Amniotic epithelial cell (primary cell): ENCODE measurements at regions not wholly inside any gene's neighbourhood (a gene's known extent, or its start where the extent isn't known, plus 50 kb on each side); places are given as distances from the start of the nearest gene placed in this dataset.

Experiments
- DNase-seq: peaks from one replicate; pipeline ENCODE4 v3.0.0-alpha.2; 2010; ENCODE audit warnings: low read depth

GRCh38 chr11:108994887-108995286 lies 330.0 kb downstream of the DDX10 start:
- no peak for DNase-seq

- DNase-seq: no peak
Observed at GRCh38 chr11:108997826-108998225, 333.0 kb downstream of the DDX10 start.

GRCh38 chr11:109000531-109000930 lies 335.7 kb downstream of the DDX10 start:
- no peak for DNase-seq

- no peak for DNase-seq
Observed at GRCh38 chr11:109001585-109001984, 336.7 kb downstream of the DDX10 start.

- DNase-seq: no peak
Observed at GRCh38 chr11:109012991-109013390, 348.1 kb downstream of the DDX10 start.

GRCh38 chr11:109015283-109015682 lies 350.4 kb downstream of the DDX10 start:
- peak; percentile 62 for DNase-seq

DNA sequence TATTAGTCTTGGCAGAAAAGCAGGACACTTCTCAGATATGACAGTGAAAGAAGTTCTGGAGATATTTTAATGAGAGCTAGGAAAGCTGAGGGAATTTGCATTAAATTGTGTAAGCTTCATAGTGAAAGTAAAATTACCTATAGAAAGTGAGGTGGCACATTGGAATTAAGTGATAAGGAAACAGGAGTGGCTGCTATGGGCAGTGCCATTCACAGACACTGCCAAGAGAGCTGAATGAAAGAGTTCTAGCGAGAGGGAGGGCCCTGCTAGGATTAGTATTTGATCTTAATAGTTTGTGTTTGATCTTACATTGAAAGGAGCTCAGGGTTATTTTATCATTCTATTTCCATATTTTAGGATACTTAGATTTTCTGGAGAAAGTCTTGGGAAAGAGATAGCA lies 351.9 kb downstream of the DDX10 start:
- no peak for DNase-seq

GRCh38 chr11:109017489-109017888 lies 352.6 kb downstream of the DDX10 start:
- no peak for DNase-seq

DNA sequence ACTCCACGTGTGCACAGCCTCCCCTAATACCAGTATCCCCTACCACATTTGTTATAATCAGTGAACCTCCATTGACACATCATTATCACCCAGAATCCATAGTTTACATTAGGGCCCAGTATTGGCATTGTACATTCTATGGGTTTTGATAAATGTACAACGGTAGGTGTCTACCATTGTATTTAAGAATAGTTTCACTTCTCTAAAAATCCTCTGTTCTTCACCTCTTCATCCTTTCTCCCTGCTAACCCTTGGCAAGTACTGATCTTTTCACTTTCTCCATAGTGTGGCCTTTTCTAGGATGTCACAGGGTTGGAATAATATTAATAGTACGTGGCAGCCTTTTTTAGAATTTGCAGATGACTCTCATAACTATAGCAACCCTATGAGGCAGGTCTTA lies 353.8 kb downstream of the DDX10 start:
- DNase-seq: no peak

- no peak for DNase-seq
Observed at GRCh38 chr11:109019342-109019936, 354.6 kb downstream of the DDX10 start.

DNA sequence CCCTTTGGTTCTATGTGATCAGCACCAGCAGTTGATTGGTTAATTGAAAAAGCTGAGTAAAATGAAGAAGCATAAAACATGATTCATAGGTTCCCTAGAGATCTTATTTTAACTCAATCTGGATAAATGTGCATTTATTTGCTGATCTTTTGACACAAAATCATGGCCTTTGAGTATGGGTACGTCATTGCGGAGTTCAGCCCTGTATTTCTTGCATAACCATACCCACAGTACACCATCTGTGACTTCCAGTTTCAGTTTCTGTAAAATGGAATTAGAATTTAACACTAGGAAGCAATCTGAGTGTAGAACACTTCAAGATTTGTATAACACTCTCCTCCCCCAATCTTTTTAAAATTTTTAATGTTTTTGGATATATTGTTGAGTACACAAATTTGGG lies 358.2 kb downstream of the DDX10 start:
- DNase-seq: no peak

DNA sequence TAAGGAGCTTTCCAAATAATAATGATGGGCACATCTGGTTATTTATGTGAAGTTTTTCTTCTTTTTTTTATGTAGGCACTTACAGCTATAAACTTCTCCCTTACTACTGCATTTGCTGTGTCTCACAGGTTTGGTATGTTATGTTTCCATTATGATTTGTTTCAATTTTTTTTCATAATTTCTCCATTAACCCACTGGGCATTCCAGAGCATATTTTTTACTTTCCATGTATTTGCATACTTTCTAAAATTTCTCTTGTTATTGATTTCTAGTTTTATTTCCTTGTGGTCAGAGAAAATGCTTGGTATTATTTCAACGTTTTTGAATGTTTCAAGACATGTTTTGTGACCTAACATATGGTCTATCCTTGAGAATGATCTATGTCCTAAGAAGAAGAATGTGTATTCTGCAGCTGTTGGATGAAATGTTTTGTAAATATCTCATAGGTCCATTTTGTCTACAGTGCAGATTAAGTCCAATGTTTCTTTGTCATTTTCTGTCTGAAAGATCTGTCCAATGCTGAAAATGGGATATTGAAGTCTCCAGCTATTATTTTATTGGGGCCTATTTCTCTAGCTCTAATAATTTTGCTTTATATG lies 362.1 kb downstream of the DDX10 start:
- DNase-seq: peak; percentile 37

- DNase-seq: no peak
Observed at GRCh38 chr11:109027851-109028250, 363.0 kb downstream of the DDX10 start.

DNA sequence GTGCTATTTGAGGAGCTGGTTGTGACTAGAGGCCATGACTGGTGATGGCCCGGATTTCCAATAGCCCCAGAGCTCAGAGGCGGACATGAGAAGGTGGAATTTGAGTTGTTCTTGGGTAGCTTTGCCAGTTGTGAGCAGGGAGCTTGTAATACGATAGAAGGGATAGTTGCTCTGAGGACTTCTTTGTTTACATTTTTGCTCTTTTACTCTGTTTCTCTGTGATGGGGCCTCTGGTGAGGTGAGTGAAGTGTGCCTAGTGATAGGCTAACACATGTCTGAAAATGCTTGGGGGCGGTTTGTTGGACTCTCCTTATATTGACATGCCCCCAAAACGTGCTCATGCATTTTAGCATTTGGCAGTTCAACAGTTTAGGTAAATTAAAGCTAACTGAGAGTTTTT lies 365.1 kb downstream of the DDX10 start:
- DNase-seq: no peak

DNA sequence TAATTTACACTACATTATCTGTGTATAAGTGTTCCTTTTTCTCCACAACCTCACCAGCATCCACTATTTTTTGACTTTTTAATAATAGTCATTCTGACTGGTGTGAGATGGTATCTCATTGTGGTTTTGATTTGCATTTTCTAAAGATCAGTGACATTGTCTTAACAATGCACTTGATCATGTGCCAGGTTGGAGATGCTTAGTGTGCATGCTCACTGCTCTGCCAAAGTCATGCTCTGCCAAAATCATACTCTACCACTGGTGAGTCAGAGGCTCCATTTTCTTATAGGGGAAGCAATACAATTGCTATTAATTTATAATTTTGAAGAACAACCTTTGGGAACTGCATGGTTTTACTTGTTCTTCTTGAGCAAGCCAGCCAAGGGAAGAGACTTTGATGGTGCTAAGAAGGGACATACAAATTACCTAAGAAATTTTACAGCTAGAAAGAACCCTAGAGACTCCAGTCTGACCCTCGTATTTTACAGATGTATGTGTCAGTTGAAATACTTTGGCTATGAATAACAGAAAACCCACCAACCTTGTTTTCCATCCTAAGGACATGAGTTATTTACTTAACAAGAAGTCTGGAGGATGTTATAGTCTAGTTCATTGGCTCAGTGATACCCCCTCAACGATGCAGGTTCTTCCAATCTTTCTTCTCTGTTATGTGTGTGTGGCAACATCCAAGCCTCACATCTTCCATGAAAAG lies 368.9 kb downstream of the DDX10 start:
- peak; percentile 50 for DNase-seq

GRCh38 chr11:109034339-109034696 lies 369.4 kb downstream of the DDX10 start:
- DNase-seq: no peak

DNA sequence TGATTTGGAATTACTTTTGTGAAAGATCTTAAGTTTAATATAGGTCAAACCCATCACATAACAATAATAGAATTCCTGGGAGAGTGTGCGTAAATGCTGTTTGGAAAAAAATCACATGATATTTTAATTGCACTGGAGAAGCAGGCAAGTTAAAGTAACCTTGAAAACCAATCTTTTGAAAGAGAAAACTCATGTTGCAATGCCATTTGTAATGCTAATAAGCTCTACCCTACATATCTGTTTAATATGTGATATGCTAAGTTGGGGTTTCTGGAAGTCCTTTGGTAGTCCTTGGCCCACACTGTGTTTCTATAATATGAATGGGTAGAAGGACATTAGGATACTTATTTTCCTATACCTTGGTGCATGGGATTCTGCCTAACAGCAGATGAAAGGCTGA lies 370.4 kb downstream of the DDX10 start:
- no peak for DNase-seq

DNA sequence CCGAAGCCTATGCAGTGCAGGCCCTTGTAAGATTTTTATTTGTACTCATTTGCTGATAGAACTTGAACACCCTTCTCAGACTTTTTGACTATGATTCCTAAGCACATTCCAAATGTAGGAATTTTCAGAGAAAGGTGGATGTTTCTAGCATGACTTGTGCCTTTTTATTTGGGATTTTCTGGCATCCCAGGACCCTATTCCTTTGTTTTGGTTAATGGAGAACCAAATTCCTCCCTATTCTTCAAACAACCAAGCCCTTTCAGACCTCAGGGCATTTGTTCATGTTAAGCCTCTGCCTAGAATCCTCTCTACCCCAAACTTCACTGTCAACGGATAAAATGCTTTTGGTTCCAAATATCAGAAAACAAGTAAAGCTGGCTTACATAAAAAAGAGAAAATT lies 371.1 kb downstream of the DDX10 start:
- DNase-seq: no peak

DNA sequence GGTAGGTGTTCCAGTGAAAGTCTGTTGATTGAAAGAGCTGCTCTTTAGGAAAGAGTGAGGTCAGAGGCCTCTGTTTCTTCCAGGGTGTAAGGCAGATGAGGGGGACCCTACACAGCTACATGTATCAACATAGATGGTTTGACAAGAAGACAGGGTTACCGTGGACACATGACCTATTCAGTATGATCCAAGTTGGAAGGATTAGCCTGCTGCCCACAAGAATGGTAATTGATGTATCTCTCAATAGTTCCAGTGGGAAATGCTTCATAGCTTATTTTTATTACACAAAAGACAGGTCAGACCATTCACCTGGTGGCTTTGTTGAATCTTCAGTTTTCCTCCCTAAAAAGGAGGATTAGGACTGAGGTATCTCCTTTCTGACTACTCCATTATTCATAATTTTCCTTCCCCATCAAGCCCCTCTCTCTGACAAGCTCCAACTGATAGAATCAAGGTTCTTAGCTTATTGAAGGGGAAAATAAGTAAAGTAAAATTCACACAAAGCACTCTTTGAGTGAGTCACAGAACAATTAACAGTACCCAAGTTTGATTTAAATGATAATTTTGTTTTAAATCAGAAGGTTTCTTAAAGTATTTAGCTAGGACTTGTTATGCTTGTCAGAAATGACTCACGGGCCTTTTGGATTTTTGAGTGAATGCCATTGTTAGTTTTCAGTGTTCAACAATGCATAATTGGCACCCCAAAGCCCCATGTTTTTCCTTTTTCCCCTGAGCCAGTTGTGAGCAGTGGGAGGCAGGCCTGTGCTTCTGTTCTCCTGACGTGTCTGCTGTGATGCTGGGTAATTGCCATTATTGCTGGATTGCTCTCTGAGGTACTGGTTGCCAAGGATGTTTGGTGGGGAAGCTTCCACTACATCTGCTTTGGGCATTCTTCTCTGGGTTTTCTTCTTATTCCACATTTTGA lies 373.2 kb downstream of the DDX10 start:
- no peak for DNase-seq

GRCh38 chr11:109039611-109040010 lies 374.7 kb downstream of the DDX10 start:
- no peak for DNase-seq

- no peak for DNase-seq
Observed at GRCh38 chr11:109040303-109040702, 375.4 kb downstream of the DDX10 start.

DNA sequence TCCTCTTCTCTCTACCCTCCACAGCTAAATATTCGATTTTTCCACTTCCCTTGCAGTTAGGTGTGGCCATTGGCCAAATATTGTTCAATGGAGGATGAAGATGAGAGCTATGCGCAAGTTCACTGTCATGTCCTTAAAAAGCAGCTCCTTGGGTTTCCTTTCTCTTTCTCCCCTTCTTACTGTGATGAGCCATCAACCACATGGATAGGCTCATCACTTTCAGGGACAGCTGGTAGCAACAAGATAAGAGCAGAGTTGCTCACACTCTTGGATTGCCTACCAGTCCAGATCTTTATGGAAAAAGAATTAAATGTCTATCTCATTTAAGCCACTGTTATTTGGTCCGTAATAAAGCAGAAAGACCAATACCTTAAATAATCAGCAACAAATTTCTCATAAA lies 377.0 kb downstream of the DDX10 start:
- DNase-seq: peak; percentile 45

DNA sequence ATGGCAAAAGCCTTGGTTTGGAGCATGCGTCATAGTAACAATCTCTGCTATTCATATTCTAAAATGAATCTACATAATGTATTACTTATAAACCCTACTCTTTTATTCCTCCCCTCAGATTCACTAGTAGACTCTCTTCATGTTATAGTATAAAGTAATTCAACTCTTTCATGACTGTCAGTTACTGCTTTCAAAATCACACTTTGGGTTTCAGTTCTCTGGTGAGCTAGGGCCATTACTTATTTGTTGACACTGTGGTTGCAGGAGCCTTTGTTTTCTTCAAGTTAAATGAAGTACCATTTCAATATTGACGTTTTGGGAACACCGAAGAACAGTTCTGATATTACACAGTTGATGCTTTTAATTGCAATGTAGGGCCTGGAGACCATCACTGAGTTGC lies 378.4 kb downstream of the DDX10 start:
- DNase-seq: no peak
